Panc1 (cell line): ENCODE measurements at regions not wholly inside any gene's neighbourhood (a gene's known extent, or its start where the extent isn't known, plus 50 kb on each side); places are given as distances from the start of the nearest gene placed in this dataset.

Experiments used
- ATAC-seq: fragments of 200-7000 bp; cut with Tn5 transposase; 2 replicates; pipeline ENCODE4 v1.9.1; 2020; ENCODE audit warnings: mild to moderate bottlenecking, moderate library complexity
- BruUV-seq: library from RNA; stranded (reverse); fragments of 400-500 nt; replicated peaks from 2 replicates; lab custom pipeline; 2021; lab: Mats Ljungman, UMichigan
- CTCF ChIA-PET: fragments of 300-600 bp; sonication (Branson Sonifier 250); formaldehyde crosslinking; loops from one replicate; lab custom pipeline; 2022; ENCODE audit warnings: antibody characterized with exemption; lab: Charles Lee
- POLR2A ChIA-PET: fragments of 300-600 bp; sonication (Branson Sonifier 250); formaldehyde crosslinking; loops from one replicate; lab custom pipeline; 2022; ENCODE audit warnings: antibody characterized with exemption; lab: Charles Lee
- DNase-seq: peaks from one replicate; pipeline ENCODE4 v3.0.0-alpha.2; 2010; ENCODE audit warnings: low read depth, low spot score
- H3K27ac ChIP-seq: 2 replicates; pipeline ENCODE4 v1.5.1; 2011; ENCODE audit warnings: mild to moderate bottlenecking, low read length, inconsistent platforms
- H3K27me3 ChIP-seq: fragments of 200-500 bp; sonication (Bioruptor generic); 2 replicates; pipeline ENCODE4 v1.6.0; 2014; ENCODE audit warnings: low read length, inconsistent platforms; ENCODE audit not compliant: control insufficient read depth, insufficient read depth
- H3K36me3 ChIP-seq: fragments of 200-500 bp; sonication (Bioruptor generic); 2 replicates; pipeline ENCODE4 v1.5.1; 2014; ENCODE audit warnings: inconsistent platforms, mild to moderate bottlenecking, low read length, moderate library complexity; ENCODE audit not compliant: control insufficient read depth, insufficient read depth
- H3K4me1 ChIP-seq: 2 replicates; pipeline ENCODE4 v1.5.1; 2011; ENCODE audit warnings: inconsistent platforms, mild to moderate bottlenecking, low read length, moderate library complexity; ENCODE audit not compliant: control insufficient read depth, insufficient read depth
- H3K4me3 ChIP-seq, 2 experiments: 2 replicates each; pipeline ENCODE4 v1.5.1; 2011 to 2012; ENCODE audit warnings: low read depth in 2 of 2, low read length in 2 of 2, mild to moderate bottlenecking in 2 of 2, inconsistent platforms in 1 of 2, moderate library complexity in 1 of 2
- H3K9me3 ChIP-seq: fragments of 200-500 bp; sonication (Bioruptor generic); 2 replicates; pipeline ENCODE4 v1.5.1; 2014; ENCODE audit warnings: low read depth, mild to moderate bottlenecking, inconsistent platforms, low read length, moderate library complexity; ENCODE audit not compliant: control insufficient read depth, insufficient read depth
- CTCF ChIP-seq: fragments of 450-650 bp; IDR thresholded peaks from 2 replicates; pipeline ENCODE4 v1.5.1; 2017; ENCODE audit warnings: mild to moderate bottlenecking
- POLR2AphosphoS5 ChIP-seq: IDR thresholded peaks from 2 replicates; pipeline ENCODE4 v1.6.1; 2012; ENCODE audit warnings: mild to moderate bottlenecking, low read depth, low read length, moderate library complexity
- SIN3A ChIP-seq: IDR thresholded peaks from 2 replicates; pipeline ENCODE4 v1.6.1; 2012; ENCODE audit warnings: low read depth, mild to moderate bottlenecking, low read length, moderate library complexity, borderline replicate concordance; ENCODE audit not compliant: insufficient read depth
- TCF7L2 ChIP-seq: IDR thresholded peaks from 2 replicates; pipeline ENCODE4 v1.6.1; 2011; ENCODE audit warnings: mild to moderate bottlenecking, low read depth, low read length, inconsistent platforms
- in situ Hi-C: cut with HindIII; loops from 2 replicates; pipeline ENCODE4 v1.10.0; 2016; ENCODE audit warnings: low sequenced_read_pairs, low pct_unique_long_range_greater_than_20kb
- intact Hi-C: fragments of 100-400 bp; cut with micrococcal nuclease; formaldehyde crosslinking; loops from one replicate; pipeline ENCODE4 v1.10.0; 2022; ENCODE audit not compliant: unreplicated experiment
- TF ChIP-seq, protein P1 (sequence below), 2 experiments: IDR thresholded peaks; 2 replicates each; pipeline ENCODE4 v1.6.1; 2011 to 2012; ENCODE audit warnings: low read depth in 2 of 2, control low read depth in 1 of 2, low read length in 1 of 2, mild to moderate bottlenecking in 1 of 2, moderate library complexity in 1 of 2; ENCODE audit not compliant: insufficient read depth in 1 of 2

DNA sequence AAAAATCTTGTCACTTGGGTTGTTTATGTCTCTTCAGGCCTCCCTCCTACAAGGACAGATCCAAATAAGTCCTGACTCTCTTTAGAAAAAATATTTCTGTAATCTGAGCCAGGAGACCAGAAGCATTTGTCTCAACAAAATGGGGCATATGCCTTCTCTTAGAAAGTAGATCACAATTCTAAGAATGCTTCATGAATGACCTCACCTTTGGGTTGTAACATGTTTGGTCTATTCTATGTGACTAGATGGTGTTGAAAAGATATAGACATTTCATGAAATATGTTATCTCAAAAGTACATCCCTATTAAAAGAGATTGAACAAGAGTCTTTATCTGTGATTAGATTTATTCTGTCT, 159.0 kb upstream of the SETBP1 start:
- ChIA-PET CTCF (no interaction called here), POLR2A (no interaction called here)
- H3K4me1 ChIP-seq = no peaks in the 10 kb centered on the region
- intact Hi-C loops = no loop called here
- no peak for ATAC-seq
- no peak for DNase-seq
- H3K27ac ChIP-seq = no peak overlapping the region
- no peaks in the 10 kb centered on the region for H3K36me3 ChIP-seq
- in situ Hi-C loops = no loop called here
- H3K27me3 ChIP-seq = no peaks in the 10 kb centered on the region
- no peak overlapping the region for H3K4me3 ChIP-seq
- TF ChIP-seq, protein P1, sequence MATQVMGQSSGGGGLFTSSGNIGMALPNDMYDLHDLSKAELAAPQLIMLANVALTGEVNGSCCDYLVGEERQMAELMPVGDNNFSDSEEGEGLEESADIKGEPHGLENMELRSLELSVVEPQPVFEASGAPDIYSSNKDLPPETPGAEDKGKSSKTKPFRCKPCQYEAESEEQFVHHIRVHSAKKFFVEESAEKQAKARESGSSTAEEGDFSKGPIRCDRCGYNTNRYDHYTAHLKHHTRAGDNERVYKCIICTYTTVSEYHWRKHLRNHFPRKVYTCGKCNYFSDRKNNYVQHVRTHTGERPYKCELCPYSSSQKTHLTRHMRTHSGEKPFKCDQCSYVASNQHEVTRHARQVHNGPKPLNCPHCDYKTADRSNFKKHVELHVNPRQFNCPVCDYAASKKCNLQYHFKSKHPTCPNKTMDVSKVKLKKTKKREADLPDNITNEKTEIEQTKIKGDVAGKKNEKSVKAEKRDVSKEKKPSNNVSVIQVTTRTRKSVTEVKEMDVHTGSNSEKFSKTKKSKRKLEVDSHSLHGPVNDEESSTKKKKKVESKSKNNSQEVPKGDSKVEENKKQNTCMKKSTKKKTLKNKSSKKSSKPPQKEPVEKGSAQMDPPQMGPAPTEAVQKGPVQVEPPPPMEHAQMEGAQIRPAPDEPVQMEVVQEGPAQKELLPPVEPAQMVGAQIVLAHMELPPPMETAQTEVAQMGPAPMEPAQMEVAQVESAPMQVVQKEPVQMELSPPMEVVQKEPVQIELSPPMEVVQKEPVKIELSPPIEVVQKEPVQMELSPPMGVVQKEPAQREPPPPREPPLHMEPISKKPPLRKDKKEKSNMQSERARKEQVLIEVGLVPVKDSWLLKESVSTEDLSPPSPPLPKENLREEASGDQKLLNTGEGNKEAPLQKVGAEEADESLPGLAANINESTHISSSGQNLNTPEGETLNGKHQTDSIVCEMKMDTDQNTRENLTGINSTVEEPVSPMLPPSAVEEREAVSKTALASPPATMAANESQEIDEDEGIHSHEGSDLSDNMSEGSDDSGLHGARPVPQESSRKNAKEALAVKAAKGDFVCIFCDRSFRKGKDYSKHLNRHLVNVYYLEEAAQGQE (IDR thresholded peaks at IDR 0.05; ENCODE audit: insufficient read depth in 1 of 2, low read depth in 2 of 2, low read length in 1 of 2) = no peak
- TF ChIP-seq TCF7L2 (no peak), POLR2AphosphoS5 (no peak), SIN3A (no peak), CTCF (no peak)
- BruUV-seq = no TSS peak
- no peaks in the 10 kb centered on the region for H3K9me3 ChIP-seq

- CTCF ChIA-PET = no interaction called here
- TF ChIP-seq SIN3A (no peak), POLR2AphosphoS5 (no peak), CTCF (no peak), TCF7L2 (no peak)
- TF ChIP-seq, protein P1 (IDR thresholded peaks at IDR 0.05; ENCODE audit: insufficient read depth in 1 of 2, low read depth in 2 of 2, low read length in 1 of 2) = no peak
- ATAC-seq (no peak), DNase-seq (no peak)
- H3K4me3 ChIP-seq = no peak overlapping the region
- no peak overlapping the region for H3K27ac ChIP-seq
- no peaks in the 10 kb centered on the region for H3K36me3 ChIP-seq
- no peaks in the 10 kb centered on the region for H3K27me3 ChIP-seq
- no peaks in the 10 kb centered on the region for H3K4me1 ChIP-seq
- in situ Hi-C loops = no loop called here
- intact Hi-C loops = no loop called here
- POLR2A ChIA-PET = no interaction called here
- no peaks in the 10 kb centered on the region for H3K9me3 ChIP-seq
- BruUV-seq = no TSS peak
Observed at GRCh38 chr18:44526705-44527415, 153.8 kb upstream of the SETBP1 start.
